ENCODE measurements at regions not wholly inside any gene's neighbourhood (a gene's known extent, or its start where the extent isn't known, plus 50 kb on each side); places are given as distances from the start of the nearest gene placed in this dataset.

DNA sequence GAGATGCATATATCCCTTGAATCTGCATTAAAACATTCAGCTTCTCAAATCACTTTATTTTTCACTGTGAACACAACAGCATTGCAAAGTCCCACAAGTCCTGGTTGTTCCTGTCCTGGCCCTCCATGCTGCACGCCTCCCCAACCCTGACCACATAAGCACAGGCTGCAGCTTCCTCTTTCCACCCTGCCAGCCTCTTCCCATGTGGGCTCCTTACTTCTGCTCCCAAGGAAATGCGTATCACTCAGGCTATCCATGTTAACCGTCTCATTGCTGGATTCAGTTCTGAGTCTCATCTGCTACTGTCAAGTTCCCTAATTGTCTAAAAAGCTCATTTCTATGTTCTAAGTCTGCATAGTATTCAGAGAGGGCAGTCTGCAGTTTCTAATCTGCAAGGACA, 89.7 kb upstream of the ZPBP start:
- Histone ChIP-seq H3K9ac (ENCODE audit: low read length) (no peak overlapping the region), H3K4me2 (ENCODE audit: low read length) (no peak overlapping the region), H4K20me1 (ENCODE audit: insufficient read depth, low read length) (no peaks in the 10 kb centered on the region), H3K36me3 (replicated peaks; ENCODE audit: low read depth, low read length) (no peaks in the 10 kb centered on the region), H3K79me2 (ENCODE audit: low read length) (no peaks in the 10 kb centered on the region), H3K4me3 (ENCODE audit: low read length) (no peak overlapping the region), H3K27me3 (ENCODE audit: low read depth, low read length) (no peaks in the 10 kb centered on the region), H3K27ac (ENCODE audit: low read length) (no peak overlapping the region), H2AFZ (ENCODE audit: low read depth, low read length) (no peak overlapping the region), H3K9me3 (ENCODE audit: insufficient read depth, low read length) (no peaks in the 10 kb centered on the region), H3K4me1 (ENCODE audit: low read length) (peaks cover 26% of the 10 kb centered on the region)
- TF ChIP-seq, protein P1, sequence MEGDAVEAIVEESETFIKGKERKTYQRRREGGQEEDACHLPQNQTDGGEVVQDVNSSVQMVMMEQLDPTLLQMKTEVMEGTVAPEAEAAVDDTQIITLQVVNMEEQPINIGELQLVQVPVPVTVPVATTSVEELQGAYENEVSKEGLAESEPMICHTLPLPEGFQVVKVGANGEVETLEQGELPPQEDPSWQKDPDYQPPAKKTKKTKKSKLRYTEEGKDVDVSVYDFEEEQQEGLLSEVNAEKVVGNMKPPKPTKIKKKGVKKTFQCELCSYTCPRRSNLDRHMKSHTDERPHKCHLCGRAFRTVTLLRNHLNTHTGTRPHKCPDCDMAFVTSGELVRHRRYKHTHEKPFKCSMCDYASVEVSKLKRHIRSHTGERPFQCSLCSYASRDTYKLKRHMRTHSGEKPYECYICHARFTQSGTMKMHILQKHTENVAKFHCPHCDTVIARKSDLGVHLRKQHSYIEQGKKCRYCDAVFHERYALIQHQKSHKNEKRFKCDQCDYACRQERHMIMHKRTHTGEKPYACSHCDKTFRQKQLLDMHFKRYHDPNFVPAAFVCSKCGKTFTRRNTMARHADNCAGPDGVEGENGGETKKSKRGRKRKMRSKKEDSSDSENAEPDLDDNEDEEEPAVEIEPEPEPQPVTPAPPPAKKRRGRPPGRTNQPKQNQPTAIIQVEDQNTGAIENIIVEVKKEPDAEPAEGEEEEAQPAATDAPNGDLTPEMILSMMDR (IDR thresholded peaks at IDR 0.05; ENCODE audit: low read depth, low read length) = no peak
- TF ChIP-seq EZH2phosphoT487 (IDR thresholded peaks at IDR 0.05; ENCODE audit: low read depth) = no peak

- no peaks in the 10 kb centered on the region for H3K79me2 ChIP-seq (ENCODE audit: low read length)
These were observed 88.0 kb upstream of the ZPBP start for GRCh38 chr7:50181081-50181480.

DNA sequence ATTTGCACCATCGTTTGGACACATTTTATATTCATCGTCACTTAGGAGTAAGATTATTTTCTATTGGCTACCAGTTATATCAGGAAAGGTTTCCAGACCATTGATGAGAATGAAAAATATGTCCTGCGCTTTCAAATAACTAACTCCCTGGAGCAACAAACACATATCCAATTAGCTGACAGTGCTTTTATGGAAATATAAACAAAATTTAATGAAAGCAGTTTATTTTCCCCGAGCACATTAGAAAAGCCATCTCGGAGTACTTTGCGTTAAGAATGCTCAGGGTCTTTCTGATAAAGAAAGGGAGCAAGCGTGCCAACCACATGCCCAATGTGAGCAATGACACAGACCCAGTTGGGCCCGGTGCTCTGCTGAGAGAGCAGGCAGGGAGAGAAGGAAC, 85.1 kb upstream of the ZPBP start:
- Histone ChIP-seq H3K27me3 (ENCODE audit: low read depth, low read length) (no peaks in the 10 kb centered on the region), H3K9me3 (ENCODE audit: insufficient read depth, low read length) (no peaks in the 10 kb centered on the region), H3K9ac (ENCODE audit: low read length) (no peak overlapping the region), H2AFZ (ENCODE audit: low read depth, low read length) (no peak overlapping the region), H3K4me1 (ENCODE audit: low read length) (peaks cover 10% of the 10 kb centered on the region), H4K20me1 (ENCODE audit: insufficient read depth, low read length) (no peaks in the 10 kb centered on the region), H3K4me2 (ENCODE audit: low read length) (no peak overlapping the region), H3K27ac (ENCODE audit: low read length) (no peak overlapping the region), H3K36me3 (replicated peaks; ENCODE audit: low read depth, low read length) (no peaks in the 10 kb centered on the region), H3K4me3 (ENCODE audit: low read length) (no peak overlapping the region), H3K79me2 (ENCODE audit: low read length) (no peaks in the 10 kb centered on the region)
- no peak for TF ChIP-seq EZH2phosphoT487 (IDR thresholded peaks at IDR 0.05; ENCODE audit: low read depth)
- TF ChIP-seq, protein P1 (IDR thresholded peaks at IDR 0.05; ENCODE audit: low read depth, low read length) = no peak

More at GRCh38 chr7:50181081-50181480, 88.0 kb upstream of the ZPBP start:
- Histone ChIP-seq H3K27me3 (ENCODE audit: low read depth, low read length) (no peaks in the 10 kb centered on the region), H3K9ac (ENCODE audit: low read length) (no peak overlapping the region), H3K9me3 (ENCODE audit: insufficient read depth, low read length) (no peaks in the 10 kb centered on the region), H3K4me2 (ENCODE audit: low read length) (no peak overlapping the region), H3K4me1 (ENCODE audit: low read length) (peaks cover 9% of the 10 kb centered on the region), H2AFZ (ENCODE audit: low read depth, low read length) (no peak overlapping the region), H3K4me3 (ENCODE audit: low read length) (no peak overlapping the region), H4K20me1 (ENCODE audit: insufficient read depth, low read length) (no peaks in the 10 kb centered on the region), H3K27ac (ENCODE audit: low read length) (no peak overlapping the region), H3K36me3 (replicated peaks; ENCODE audit: low read depth, low read length) (no peaks in the 10 kb centered on the region)
- TF ChIP-seq EZH2phosphoT487 (IDR thresholded peaks at IDR 0.05; ENCODE audit: low read depth) = no peak
- TF ChIP-seq, protein P1 (IDR thresholded peaks at IDR 0.05; ENCODE audit: low read depth, low read length) = no peak

- Histone ChIP-seq H3K4me2 (ENCODE audit: low read length) (no peak overlapping the region), H3K9me3 (ENCODE audit: insufficient read depth, low read length) (no peaks in the 10 kb centered on the region), H4K20me1 (ENCODE audit: insufficient read depth, low read length) (no peaks in the 10 kb centered on the region), H3K27me3 (ENCODE audit: low read depth, low read length) (no peaks in the 10 kb centered on the region), H2AFZ (ENCODE audit: low read depth, low read length) (no peak overlapping the region), H3K36me3 (replicated peaks; ENCODE audit: low read depth, low read length) (no peaks in the 10 kb centered on the region), H3K79me2 (ENCODE audit: low read length) (no peaks in the 10 kb centered on the region), H3K9ac (ENCODE audit: low read length) (no peak overlapping the region), H3K4me3 (ENCODE audit: low read length) (no peak overlapping the region), H3K4me1 (ENCODE audit: low read length) (peaks cover 5% of the 10 kb centered on the region; the same call in 1 of the 2 replicates), H3K27ac (ENCODE audit: low read length) (no peak overlapping the region)
- TF ChIP-seq, protein P1 (IDR thresholded peaks at IDR 0.05; ENCODE audit: low read depth, low read length) = no peak
- no peak for TF ChIP-seq EZH2phosphoT487 (IDR thresholded peaks at IDR 0.05; ENCODE audit: low read depth)
These were observed 81.9 kb upstream of the ZPBP start for GRCh38 chr7:50174948-50175347.

All from OCI-LY3 (cell line).